HepG2 (cell line): ENCODE measurements at regions not wholly inside any gene's neighbourhood (a gene's known extent, or its start where the extent isn't known, plus 50 kb on each side); places are given as distances from the start of the nearest gene placed in this dataset.

Source experiments
- ATAC-seq: fragments of 200-7000 bp; cut with Tn5 transposase; 3 replicates; pipeline ENCODE4 v1.9.1; 2020; ENCODE audit warnings: mild to moderate bottlenecking, moderate library complexity
- BruUV-seq: library from RNA; stranded (reverse); fragments of 400-500 nt; replicated peaks from 2 replicates; lab custom pipeline; 2021; lab: Mats Ljungman, UMichigan
- CTCF ChIA-PET: fragments of 300-600 bp; formaldehyde crosslinking; extraction: SDS; loops from one replicate; lab custom pipeline; 2021; ENCODE audit warnings: low total read pairs, inconsistent platforms, low intra/inter-chr PET ratio; lab: Yijun Ruan, JAX
- POLR2A ChIA-PET: fragments of 350-600 bp; sonication (Branson Sonifier 250); formaldehyde crosslinking; loops from one replicate; lab custom pipeline; 2020; ENCODE audit warnings: antibody characterized with exemption, inconsistent platforms; lab: Yijun Ruan, JAX
- DNase-seq: peaks from one replicate; pipeline ENCODE4 v3.0.0-alpha.2; 2015; ENCODE audit warnings: low spot score
- FAIRE-seq: peaks from 3 replicates; lab custom pipeline; 2011; peaks lifted over from hg19 to GRCh38; lab: Jason Lieb, UNC
- H2AFZ ChIP-seq: one replicate; pipeline ENCODE4 v1.6.1; 2011; ENCODE audit warnings: low read length, inconsistent platforms
- H3K27ac ChIP-seq: fragments of 300-600 bp; 3 replicates; pipeline ENCODE4 v1.8.0; 2011; ENCODE audit warnings: mixed run types, mild to moderate bottlenecking, mixed read lengths, low read length, inconsistent platforms; ENCODE audit not compliant: insufficient read depth; ENCODE audit errors: extremely low read length
- H3K27me3 ChIP-seq, 2 experiments: fragments of 200-600 bp in 1 of 2; 2 replicates in 1 of 2; 3 replicates in 1 of 2; pipeline versions ENCODE4 v1.6.0 to v1.8.0; 2011; ENCODE audit warnings: low read length in 2 of 2, mild to moderate bottlenecking in 2 of 2, moderate library complexity in 2 of 2, inconsistent platforms in 1 of 2; ENCODE audit not compliant: insufficient read depth in 2 of 2, control insufficient read depth in 1 of 2
- H3K36me3 ChIP-seq, 2 experiments: fragments of 200-600 bp in 1 of 2; replicated peaks in 1 of 2; 2 replicates in 1 of 2; 3 replicates in 1 of 2; pipeline versions ENCODE4 v1.5.1 to v1.8.0; 2011; ENCODE audit warnings: low read length in 2 of 2, inconsistent platforms in 1 of 2; ENCODE audit not compliant: insufficient read depth in 2 of 2, control insufficient read depth in 1 of 2
- H3K4me1 ChIP-seq: 2 replicates; pipeline ENCODE4 v1.5.1; 2012; ENCODE audit warnings: low read length, inconsistent platforms; ENCODE audit not compliant: insufficient read depth
- H3K4me2 ChIP-seq: 2 replicates; pipeline ENCODE4 v1.6.0; 2011; ENCODE audit warnings: low read depth, low read length, inconsistent platforms
- H3K4me3 ChIP-seq, 3 experiments: fragments of 200-600 bp in 1 of 3; sonication (generic), shearing (Covaris generic) in 1 of 3; replicated peaks in 1 of 3; 2 replicates each; pipeline ENCODE4 v1.5.1; 2011 to 2016; ENCODE audit warnings: low read length in 3 of 3, inconsistent platforms in 2 of 3, low read depth in 2 of 3, mild to moderate bottlenecking in 2 of 3, control low read depth in 1 of 3, mixed read lengths in 1 of 3; ENCODE audit not compliant: insufficient read depth in 1 of 3
- H3K79me2 ChIP-seq: one replicate; pipeline ENCODE4 v1.6.1; 2011; ENCODE audit warnings: low read length, inconsistent platforms; ENCODE audit not compliant: insufficient read depth
- H3K9ac ChIP-seq: 2 replicates; pipeline ENCODE4 v1.6.0; 2011; ENCODE audit warnings: mild to moderate bottlenecking, low read depth, low read length, inconsistent platforms; ENCODE audit not compliant: insufficient read depth
- H3K9me3 ChIP-seq: 2 replicates; pipeline ENCODE4 v1.5.1; 2012; ENCODE audit warnings: mild to moderate bottlenecking, low read length
- H4K20me1 ChIP-seq: 2 replicates; pipeline ENCODE4 v1.6.0; 2011; ENCODE audit warnings: inconsistent platforms, mild to moderate bottlenecking, low read length, moderate library complexity; ENCODE audit not compliant: insufficient read depth
- FUBP1 ChIP-seq: sonication (generic); formaldehyde crosslinking; IDR thresholded peaks from 2 replicates; pipeline ENCODE4 v1.5.1; 2020; ENCODE audit warnings: missing genetic modification reagents, mild to moderate bottlenecking, borderline replicate concordance
- MAFF ChIP-seq: IDR thresholded peaks from 2 replicates; pipeline ENCODE4 v1.6.1; 2011; ENCODE audit warnings: low read depth, low read length, improper control_type of control experiment
- MAFK ChIP-seq, 2 experiments: IDR thresholded peaks in 1 of 2; conservative IDR thresholded peaks in 1 of 2; 2 replicates each; pipeline ENCODE4 v1.6.1; 2011; ENCODE audit warnings: improper control_type of control experiment in 2 of 2, low read length in 2 of 2
- NFE2L2 ChIP-seq: fragments of 150-350 bp; IDR thresholded peaks from 2 replicates; pipeline ENCODE4 v1.6.1; 2014; ENCODE audit warnings: low read length
- PRDM4 ChIP-seq: sonication (generic); formaldehyde crosslinking; IDR thresholded peaks from 2 replicates; pipeline ENCODE4 v1.9.0; 2021; ENCODE audit warnings: missing genetic modification reagents, borderline replicate concordance
- SNAPC5 ChIP-seq: sonication (generic); formaldehyde crosslinking; IDR thresholded peaks from 2 replicates; pipeline ENCODE4 v1.8.1; 2023; ENCODE audit warnings: mild to moderate bottlenecking, missing genetic modification reagents, borderline replicate concordance
- ZEB1 ChIP-seq: IDR thresholded peaks from 2 replicates; pipeline ENCODE4 v1.6.1; 2012; ENCODE audit warnings: mild to moderate bottlenecking, low read depth, inconsistent platforms; ENCODE audit not compliant: insufficient replicate concordance
- ZFP91 ChIP-seq: sonication (generic); formaldehyde crosslinking; IDR thresholded peaks from 2 replicates; pipeline ENCODE4 v1.9.0; 2022; ENCODE audit warnings: missing genetic modification reagents, mild to moderate bottlenecking, borderline replicate concordance
- ZNF124 ChIP-seq: sonication (generic); formaldehyde crosslinking; IDR thresholded peaks from 2 replicates; pipeline ENCODE4 v1.4.0; 2020; ENCODE audit warnings: missing genetic modification reagents
- ZNF264 ChIP-seq: sonication (generic); formaldehyde crosslinking; IDR thresholded peaks from 2 replicates; pipeline ENCODE4 v1.4.0; 2020; ENCODE audit warnings: missing genetic modification reagents
- ZNF816 ChIP-seq: sonication (generic); formaldehyde crosslinking; IDR thresholded peaks from 2 replicates; pipeline ENCODE4 v1.8.0; 2022; ENCODE audit warnings: missing genetic modification reagents, mild to moderate bottlenecking, borderline replicate concordance
- ZSCAN31 ChIP-seq: sonication (generic); formaldehyde crosslinking; IDR thresholded peaks from 2 replicates; pipeline ENCODE4 v1.5.0; 2020; ENCODE audit warnings: low read depth, mild to moderate bottlenecking, missing genetic modification reagents
- WGBS: methylation state at CpG from one replicate; pipeline ENCODE4 v1.1.6; 2017; ENCODE audit warnings: low lambda C conversion rate; 5-methylcytosine and 5-hydroxymethylcytosine counted together
- in situ Hi-C: cut with HindIII; loops from 2 replicates; pipeline ENCODE4 v1.10.0; 2017; ENCODE audit warnings: low pct_unique_long_range_greater_than_20kb; ENCODE audit not compliant: extremely low pct_ligation_motif_present
- intact Hi-C: fragments of 100-400 bp; cut with micrococcal nuclease; formaldehyde crosslinking; loops from one replicate; pipeline ENCODE4 v1.10.0; 2022; ENCODE audit not compliant: unreplicated experiment

GRCh38 chr11:131279654-131280384 is 90.6 kb upstream of the NTM start:
- Histone ChIP-seq H4K20me1 (no peaks in the 10 kb centered on the region), H3K27ac (no peak overlapping the region), H2AFZ (no peak overlapping the region), H3K36me3 (no peaks in the 10 kb centered on the region), H3K4me1 (no peaks in the 10 kb centered on the region), H3K79me2 (no peaks in the 10 kb centered on the region), H3K27me3 (0 out of 5 replicates have a peak, but pooled peaks cover 0 to 8% of the 10 kb centered on the region in 2 experiments), H3K9ac (no peak overlapping the region), H3K4me2 (no peak overlapping the region), H3K9me3 (no peaks in the 10 kb centered on the region), H3K4me3 (no peak overlapping the region)
- CTCF ChIA-PET = no interaction called here
- DNase-seq (no peak), FAIRE-seq (no peak), ATAC-seq (no peak)
- in situ Hi-C loops = no loop called here
- TF ChIP-seq ZSCAN31 = no peak
- TF ChIP-seq MAFF = peak; percentile 95
- peak; percentile 58 for TF ChIP-seq NFE2L2
- TF ChIP-seq MAFK (conservative IDR thresholded peaks at IDR 0.05 in 1 of 2, IDR thresholded peaks at IDR 0.05 in 1 of 2; ENCODE audit: low read length in 2 of 2) = peak; percentile 90 to 97
- POLR2A ChIA-PET = no interaction called here
- 28% methylated on average over 3 of the region's 3 CpGs for WGBS
- BruUV-seq = no TSS peak
- intact Hi-C loops = no loop called here

GRCh38 chr11:131281316-131281715 is 89.1 kb upstream of the NTM start:
- ChIA-PET POLR2A (no interaction called here), CTCF (no interaction called here)
- Histone ChIP-seq H3K36me3 (no peaks in the 10 kb centered on the region), H3K9ac (no peak overlapping the region), H3K79me2 (no peaks in the 10 kb centered on the region), H3K4me1 (no peaks in the 10 kb centered on the region), H3K4me3 (no peak overlapping the region), H2AFZ (no peak overlapping the region), H4K20me1 (no peaks in the 10 kb centered on the region), H3K9me3 (no peaks in the 10 kb centered on the region), H3K4me2 (no peak overlapping the region), H3K27ac (no peak overlapping the region), H3K27me3 (0 out of 5 replicates have a peak, but pooled peaks cover 0 to 8% of the 10 kb centered on the region in 2 experiments)
- in situ Hi-C loops = no loop called here
- WGBS = 2% methylated on average over 3 of the region's 3 CpGs
- intact Hi-C loops = no loop called here
- DNase-seq (no peak), ATAC-seq (no peak), FAIRE-seq (no peak)
- BruUV-seq = no TSS peak
- no peak for TF ChIP-seq ZNF816
- no peak for TF ChIP-seq ZNF124 (CRISPR knock-in tag)
- no peak for TF ChIP-seq PRDM4 (CRISPR knock-in tag)
- TF ChIP-seq SNAPC5 (CRISPR knock-in tag) = no peak
- TF ChIP-seq ZFP91 = no peak
- no peak for TF ChIP-seq ZNF264 (CRISPR knock-in tag)
- no peak for TF ChIP-seq FUBP1 (CRISPR knock-in tag)
- TF ChIP-seq ZEB1 = no peak
